ENCODE measurements at regions not wholly inside any gene's neighbourhood (a gene's known extent, or its start where the extent isn't known, plus 50 kb on each side); places are given as distances from the start of the nearest gene placed in this dataset.

DNA sequence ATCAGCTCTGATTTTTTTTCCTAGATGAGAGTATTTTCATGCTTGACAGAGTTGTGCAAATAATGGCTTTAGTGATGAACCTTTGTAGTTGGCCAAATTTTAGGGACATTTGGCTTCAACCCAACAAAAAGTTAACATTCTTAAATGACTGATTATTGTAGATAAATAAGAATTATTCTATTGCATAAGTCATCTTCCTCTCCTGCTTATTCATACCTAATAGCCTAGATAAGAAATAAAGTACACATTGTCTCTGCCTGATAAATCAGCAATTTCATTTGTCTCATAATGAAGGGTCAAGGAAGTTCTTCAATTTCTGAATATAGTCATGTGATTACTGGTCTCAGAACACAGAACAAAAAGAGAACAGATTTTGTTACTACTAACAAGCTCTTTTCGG, 428.9 kb upstream of the IL12A start:
- no peak for DNase-seq

DNA sequence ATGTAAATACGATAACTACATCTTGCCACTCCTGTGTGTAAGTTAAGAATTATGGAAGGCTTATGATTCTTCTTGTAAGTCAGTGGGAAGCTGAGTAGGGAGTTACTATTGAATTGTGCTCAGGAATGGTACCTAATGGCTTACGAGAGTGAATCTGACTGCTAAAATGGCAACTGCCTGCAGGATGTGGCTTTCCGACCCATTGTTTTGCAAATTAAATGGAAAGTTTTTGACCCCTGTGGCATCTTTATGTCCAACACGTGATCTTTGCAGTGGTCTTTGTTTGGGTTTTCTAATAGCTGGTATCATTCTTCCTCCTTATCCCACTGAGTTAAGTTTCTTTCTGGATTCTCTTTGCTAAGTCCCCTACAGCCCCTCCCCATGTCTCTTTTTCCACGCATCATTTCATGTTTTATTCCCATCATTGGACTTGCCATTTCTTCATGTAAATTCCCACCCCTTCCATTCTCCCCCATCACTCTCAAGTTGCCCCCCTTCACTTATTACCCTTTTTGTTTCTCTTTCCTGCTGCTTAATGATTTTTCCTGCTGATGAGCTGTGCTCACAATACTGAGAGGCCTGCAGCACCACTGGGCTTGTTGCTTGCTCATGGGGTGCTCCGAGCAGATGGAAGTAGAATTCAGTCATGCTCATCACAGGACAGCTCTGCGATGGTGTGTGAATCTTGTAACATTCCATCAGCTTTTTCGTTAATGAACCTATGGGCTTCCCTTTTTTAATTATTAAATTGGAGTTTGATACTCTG, 428.2 kb upstream of the IL12A start:
- no peak for DNase-seq

DNA sequence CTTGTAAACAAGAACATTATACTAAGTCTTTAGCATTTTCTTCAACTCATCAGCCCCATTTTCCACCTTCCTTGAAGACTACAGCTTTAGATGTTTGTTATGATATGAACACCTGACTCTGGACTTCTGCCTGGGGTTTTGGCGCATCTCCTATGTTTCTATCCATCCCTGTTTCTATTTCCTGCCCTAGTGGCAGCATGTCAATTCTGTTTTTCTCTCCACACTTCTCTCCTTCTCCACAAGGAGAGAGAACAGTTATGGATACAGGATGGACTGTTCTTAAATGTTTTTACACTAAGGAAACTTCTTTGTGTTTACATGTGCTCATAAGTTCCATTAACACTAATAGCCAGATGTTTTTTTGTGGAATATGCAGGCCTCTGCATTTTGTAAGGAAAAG, 423.3 kb upstream of the IL12A start:
- DNase-seq = no peak

DNA sequence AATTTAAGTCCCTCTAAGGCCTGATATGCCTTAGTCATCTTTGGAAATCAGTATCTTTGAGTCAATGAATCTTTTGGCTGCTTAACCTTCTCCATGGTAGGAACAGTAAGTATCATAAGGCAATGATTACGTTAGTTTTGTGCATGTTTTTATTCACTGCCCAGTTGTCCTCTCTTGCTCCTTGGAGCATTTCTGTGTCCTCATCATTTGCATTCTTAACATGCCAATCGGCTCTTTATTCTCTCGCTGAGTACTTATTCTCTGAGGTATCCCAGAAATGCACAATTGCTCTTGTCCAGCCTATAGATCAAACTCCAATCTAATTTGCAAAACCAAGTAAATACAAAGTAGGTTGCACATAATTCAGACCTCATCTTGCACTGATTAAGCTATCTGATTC, 405.0 kb upstream of the IL12A start:
- no peak for DNase-seq

DNA sequence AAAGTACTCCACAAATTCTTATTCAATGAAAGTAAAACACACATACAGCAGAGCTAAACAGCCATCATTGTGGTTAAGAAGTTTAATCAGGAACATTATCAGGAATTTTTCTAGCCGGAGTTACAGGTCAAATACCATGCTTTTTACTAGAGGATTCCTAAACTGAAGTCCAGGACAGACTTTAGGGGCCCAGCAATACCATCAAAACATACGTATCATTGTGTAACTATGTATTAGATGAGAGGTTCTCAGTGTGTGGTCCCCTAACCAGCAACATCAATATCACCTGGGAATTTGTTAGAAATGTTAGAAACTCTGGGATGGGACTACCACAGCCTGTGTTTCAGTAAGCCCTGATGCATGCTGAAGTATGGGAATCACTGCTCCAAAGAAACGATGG, 404.2 kb upstream of the IL12A start:
- DNase-seq = no peak

DNA sequence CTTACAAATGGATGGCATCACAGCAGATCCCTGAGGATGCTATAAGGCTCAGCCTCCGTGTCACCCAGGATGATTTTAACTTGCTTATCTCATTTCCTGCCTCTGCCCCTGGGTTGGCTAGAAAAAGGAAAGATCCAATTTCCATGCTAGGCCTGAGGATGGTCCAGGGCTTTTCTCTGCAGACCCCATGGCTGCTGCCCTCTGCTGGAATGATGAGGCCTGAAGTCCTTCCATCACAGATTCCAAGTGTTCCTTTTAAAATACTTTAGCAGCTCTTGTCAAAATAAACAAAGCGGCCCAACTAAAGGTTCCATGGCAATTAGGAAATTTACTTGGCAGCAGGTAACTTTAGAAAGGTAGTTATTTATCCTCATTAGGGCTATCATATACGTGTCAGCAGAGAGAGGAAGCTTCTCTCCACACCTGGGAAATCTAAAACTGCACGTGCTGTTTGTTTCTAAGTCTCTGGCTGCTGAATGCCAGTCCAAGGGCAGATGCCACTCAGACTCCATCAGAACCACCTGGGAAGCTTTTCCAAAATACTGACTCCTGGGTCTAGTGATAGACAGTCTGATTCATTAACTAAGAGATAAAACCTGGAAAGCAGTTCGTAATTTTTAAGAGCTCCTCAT, 401.9 kb upstream of the IL12A start:
- no peak for DNase-seq

DNA sequence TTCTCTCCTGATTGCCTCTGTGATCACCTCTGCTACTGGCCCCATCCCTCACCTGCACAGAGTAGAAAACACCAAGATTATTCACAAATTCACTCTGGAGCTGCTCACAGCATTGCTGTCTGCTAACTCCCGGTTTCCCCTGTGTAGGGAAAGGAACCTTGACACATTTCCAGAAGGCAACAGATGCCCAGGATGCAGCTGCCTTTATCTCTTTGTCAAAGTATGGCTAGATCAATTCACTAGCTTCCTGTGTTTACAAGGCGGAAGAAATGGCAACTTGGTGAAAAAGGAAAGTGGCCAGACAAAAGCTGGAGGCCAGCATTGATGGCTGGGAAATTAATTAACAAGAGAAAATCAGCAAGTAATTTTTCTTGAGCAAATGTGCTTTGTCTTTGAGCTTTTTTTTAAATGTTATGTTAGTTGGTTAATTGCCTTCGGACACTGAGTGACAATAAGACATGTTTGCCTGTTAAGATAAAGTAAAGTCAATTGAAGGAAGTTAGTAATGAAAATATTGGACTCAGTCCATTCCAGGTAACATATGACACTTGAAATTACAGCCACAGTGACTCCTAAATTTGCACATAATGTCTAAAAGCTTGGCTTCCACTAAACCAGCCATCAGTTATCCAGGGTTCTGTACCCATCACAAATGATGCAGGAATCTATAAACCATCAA, 394.6 kb upstream of the IL12A start:
- DNase-seq = no peak

DNA sequence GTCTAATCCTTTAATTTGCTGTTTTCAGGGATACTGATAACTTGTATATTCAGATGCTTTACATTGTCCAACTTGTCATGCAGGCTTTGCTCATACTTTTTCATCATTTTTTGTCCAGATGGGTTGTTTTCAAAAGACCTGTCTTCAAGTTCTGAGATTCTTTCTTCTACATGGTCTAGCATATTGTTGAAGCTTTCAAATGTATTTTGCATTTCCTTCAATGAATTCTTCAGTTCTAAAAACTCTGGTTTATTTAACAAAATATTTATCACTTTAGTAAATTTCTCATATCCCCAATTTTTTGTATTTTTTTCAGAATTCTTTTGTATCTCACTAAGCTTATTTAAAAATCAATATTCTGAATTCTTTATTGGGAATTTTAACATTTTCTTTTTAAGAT, 388.3 kb upstream of the IL12A start:
- DNase-seq = no peak

DNA sequence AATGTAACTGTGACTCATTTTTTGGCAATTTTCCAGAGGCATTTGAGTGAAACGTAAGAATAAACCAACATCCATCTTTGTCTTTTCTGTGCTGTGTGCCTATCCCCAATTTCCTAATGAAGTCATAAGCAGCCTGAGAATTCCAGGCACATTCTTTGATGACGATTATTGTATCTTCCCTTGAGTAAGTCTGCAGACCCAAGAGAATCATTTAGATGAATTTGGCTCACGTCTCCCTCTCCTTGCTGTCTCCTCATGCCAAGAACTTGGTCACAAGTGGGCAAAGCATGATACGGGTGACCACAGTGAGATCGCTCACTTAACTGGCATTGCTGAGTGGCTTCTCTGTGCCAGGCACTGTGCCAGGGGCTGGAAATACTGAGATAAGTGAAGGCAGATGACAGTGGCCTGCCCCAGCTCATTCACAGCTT, 384.5 kb upstream of the IL12A start:
- DNase-seq = no peak

DNA sequence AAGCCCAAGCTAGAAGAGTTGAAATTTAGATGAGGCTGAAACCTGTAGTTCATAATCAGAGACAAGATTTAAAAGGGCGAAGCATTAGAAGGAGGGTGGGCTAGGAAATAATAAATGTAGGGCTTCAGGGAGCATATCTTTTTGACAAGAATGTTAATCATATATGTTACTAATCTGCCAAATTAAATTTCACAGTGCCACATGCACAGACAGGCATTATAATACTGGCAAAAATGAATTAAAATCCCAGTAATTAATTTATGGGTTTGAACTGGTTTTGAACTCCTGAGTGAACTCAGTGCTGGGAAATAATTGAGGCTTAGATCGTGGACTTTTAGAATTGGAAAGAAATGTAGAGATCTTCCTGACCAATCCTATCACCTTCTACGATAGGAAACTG, 383.5 kb upstream of the IL12A start:
- no peak for DNase-seq

DNA sequence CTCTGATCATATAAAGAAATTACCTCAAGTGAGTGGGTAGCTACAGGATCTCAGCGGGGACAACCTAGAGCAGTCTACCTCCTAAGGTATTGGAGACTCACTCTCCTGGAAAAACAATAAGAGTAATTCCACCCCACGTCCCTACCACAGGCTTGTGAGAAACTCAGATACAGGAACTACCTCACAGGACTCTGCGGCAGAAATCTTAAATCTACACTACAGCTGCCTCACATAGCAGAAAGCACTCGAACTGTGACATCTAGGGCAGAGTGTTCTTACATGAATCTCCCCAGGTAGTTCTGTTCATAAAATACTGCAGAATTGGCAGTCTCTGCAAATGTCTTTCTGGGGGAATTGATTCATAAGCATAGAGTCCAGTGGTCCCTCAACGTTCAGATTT, 382.9 kb upstream of the IL12A start:
- DNase-seq = no peak

DNA sequence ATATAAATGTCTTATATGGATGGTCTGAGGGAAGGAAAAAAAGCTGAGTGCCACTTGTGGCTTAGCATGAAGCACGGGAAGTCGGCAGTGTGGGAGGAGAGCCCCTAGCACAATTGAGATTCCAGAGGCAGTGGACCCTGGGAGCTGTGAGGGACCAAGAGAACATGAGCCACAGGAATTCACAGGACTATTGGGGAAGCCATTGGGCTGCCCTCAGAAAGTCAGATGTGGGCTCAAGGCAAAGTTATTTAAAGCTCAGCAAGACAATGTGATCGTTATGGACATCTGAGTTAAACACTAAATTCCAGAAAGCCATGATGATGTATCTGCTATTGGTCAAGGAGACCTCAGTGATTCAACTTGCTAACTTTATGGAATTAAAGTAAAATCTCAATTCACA, 380.8 kb upstream of the IL12A start:
- no peak for DNase-seq

DNA sequence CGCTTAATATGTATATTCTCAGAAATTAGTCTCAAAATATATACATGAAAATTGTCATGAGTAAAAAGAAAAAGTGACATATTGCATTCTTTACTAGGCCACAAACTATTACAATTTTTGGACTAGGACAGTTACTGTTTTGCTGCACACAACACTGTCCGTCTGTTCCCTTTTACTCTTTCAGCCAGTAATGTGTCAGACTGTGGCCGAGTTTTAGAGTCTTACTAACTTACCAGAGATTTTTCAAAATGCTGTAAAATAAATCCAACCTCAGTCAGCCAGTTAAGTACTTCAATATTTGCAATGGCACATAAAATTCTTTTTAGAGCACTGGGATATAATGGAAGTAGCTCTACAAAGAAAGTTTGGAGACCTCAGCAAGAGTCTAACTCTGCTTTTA, 380.3 kb upstream of the IL12A start:
- DNase-seq = no peak

DNA sequence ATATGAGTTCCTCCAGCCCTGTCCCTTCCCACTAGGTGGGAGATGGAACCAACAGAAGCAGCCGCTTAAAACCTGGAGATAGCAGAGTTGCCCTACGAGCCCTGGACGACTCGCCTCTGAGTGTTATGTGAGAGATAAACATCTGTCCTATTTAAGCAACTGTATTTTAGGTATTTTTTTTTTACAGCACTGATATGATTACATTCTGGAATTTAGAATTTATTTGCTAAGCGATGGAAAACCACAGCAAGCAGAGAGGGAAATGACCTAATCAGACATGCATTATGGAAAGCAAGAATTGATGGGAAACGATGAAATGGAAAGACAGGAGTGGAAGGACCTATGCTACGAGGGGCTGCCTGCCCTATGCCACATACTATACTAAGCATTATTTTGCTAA, 379.0 kb upstream of the IL12A start:
- no peak for DNase-seq

DNA sequence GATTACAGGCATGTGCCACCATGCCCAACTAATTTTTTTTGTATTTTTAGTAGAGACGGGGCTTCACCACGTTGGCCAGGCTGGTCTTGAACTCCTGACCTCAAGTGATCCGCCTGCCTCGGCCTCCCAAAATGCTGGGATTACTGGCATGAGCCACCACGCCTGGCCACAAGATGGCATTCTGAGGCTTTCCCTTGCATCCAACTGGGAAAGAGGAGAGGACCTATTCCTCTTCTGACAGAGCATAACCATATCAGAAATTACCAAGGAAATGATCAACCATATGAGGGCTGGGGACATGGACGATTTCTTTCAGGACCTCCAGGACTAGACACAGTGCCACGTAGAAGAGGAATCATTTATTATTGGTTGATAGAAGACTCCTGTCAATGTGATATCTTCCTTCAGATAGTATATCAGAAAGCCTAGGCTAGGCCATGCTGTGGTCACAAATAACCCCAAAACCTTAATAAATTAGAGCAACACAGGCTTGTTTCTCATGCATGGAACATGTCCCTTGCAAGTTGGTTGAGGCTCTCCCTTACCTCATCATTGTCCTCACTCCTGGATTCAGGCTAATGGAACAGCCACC, 372.3 kb upstream of the IL12A start:
- DNase-seq = no peak

DNA sequence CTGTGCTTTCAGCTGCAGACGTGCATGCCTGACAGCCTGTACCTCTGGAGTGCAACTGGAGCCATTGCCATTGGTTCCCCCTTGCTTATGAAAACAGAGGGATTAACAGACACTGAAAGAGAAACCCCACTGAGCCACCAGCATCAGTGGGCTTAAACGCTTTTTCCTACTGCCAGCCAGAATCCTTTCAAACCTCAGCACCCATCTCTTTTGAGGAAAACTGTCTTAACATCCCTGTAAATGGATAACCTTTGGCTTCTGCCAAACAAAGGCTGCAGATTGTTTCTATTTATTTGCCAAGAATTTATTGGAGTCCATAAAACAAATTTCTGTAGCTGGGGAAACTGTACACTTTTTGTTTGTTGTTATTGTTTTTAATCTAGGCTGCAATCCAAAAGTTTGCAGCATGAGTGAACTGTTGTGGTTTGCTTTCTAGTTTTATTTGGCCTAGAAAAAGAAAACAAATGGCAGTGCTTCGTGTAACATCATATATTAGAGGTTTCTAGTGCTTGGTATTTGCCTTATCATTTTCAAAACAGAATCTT, 369.2 kb upstream of the IL12A start:
- DNase-seq = no peak

DNA sequence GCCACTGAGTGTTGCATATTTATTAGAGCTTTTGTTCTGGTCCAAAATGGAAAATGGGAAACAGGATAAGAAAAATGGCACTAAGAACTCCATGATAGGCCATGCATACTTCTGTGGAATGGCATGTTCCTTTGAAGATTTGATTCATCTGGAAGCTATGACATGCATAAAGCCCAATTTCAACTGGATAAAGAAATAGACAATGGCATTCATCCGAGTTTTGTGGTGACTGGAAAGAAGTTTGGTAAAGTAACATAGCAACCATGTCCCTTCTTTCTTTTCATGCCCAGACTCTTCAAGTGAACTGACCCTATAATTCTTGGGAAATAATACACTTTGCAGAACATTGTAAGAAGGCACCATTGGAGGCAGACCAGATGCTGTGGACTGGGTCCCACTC, 368.4 kb upstream of the IL12A start:
- no peak for DNase-seq

DNA sequence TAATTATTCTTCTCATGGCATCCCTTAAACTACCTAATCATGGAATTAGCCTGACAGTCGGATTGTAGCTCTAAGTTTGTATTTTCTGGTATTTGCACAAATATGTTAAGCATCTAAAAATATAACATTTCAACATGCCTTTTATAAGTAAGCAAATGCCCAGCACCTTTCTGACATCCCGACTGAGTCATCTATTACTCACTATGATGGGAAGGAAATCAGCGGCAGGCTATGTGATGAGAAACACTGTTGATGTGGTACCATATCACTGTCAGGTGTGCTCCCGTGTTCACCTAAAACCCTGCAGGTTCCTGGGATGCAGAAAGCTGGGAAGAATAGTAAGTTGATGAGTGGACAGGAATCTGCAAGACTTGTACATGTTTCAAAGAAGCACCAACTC, 367.8 kb upstream of the IL12A start:
- no peak for DNase-seq

DNA sequence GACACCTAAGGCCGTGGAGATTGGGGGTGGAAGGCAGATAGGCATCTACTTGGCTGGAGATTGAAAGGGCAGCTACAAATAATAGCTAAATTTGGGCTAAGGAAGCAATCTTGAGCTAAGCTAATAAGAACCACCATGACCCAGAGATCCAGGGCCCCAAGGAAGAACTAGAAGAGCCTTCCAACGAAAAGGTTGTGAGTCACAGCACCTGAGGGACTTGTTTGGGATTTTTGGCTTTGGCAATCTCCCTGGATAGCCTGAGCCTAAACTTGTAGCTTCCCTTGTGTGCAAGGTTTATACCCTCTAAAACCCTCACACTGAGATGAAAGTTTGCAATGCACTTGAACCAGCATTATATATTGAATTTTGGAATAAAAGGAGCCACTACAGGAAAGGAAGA, 364.0 kb upstream of the IL12A start:
- no peak for DNase-seq

DNA sequence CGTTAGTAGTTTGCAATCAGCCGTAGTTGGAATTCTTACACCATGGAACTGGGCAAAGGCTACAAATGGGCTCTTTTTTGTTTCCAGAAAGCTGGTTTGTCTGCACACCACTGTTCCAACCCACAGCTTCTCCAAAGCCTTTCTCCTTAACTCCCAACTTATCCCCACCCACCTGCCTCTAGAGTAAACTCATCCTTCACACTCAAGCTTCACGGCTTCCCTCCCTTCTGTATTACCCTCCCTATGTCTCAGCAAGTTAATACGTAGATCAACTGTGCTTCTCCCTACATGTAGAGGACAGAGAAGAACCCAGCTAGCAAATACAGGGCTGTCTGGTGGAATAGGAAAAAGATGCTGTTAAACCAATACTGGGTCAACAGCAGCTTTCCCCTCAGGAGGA, 363.0 kb upstream of the IL12A start:
- no peak for DNase-seq

DNA sequence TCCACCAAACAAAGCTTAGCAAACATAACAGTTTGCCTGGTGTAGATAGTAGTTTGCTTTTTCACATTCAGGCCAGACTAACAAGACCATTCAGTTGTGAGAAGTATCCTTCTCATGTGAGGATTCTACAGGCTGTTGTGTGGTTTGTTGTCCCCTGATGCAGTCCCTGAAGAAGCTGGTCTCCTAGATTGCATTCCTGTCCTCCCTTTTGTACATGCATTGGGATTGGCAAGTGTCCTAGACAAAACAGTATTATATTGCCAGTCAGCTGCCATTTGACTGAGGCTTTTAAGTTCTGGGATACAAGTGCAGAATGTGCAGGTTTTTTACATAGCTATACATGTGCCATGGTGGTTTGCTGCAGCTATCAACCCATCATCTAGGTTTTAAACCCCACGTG, 362.0 kb upstream of the IL12A start:
- DNase-seq = no peak

DNA sequence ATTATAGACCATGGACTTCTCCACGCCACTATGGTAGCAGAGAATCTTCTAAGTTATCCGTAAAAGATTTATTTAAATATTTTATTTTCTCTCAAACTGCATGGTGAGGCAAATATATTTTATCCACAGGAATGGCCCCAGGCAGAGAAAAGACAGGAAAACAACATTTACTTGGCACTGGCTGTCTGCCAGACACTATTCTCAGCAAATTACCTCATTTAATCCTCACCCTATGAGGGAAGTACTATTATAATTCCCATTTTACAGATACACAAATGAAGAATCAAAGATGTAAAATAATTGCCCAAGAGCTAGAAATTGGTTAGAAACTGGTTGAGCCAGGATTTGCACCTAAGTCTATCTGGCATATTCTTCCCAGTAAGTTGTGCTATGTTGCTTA, 361.4 kb upstream of the IL12A start:
- no peak for DNase-seq

DNA sequence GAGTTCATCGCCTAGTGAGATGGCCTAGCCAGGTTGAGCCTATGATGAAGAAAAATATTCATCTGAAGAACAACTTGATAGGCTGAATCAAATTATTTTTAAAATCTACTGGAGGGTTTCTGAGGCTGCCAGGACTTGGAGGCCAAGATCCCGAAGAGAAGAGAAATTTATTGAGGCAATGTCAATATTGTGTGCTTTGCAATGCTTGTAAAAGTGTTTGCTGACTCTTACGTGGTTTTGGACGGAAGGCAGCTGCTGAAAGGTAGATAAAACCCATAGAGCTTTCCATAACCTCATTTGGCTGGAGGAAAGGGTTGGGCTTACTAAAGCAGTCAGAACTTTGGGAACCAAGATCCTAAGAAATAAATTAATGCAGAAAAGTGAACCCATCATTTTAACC, 361.0 kb upstream of the IL12A start:
- no peak for DNase-seq
